Germinal center (tissue), 1 donor: ENCODE measurements at regions not wholly inside any gene's neighbourhood (a gene's known extent, or its start where the extent isn't known, plus 50 kb on each side); places are given as distances from the start of the nearest gene placed in this dataset.
"Not testable (repeated sequence)": the region's sequence is repeated elsewhere in the genome, so short reads cannot be mapped to it uniquely, and the experiment has no call there.

Source experiments
- DNase-seq: peaks from one replicate; pipeline ENCODE4 v3.0.0; 2012; ENCODE audit warnings: mixed read lengths, low spot score

GRCh38 chr18:4536447-4536846 lies 81.3 kb upstream of the DLGAP1 start:
- DNase-seq, result no peak

GRCh38 chr18:4528405-4528804 lies 73.3 kb upstream of the DLGAP1 start:
- no peak for DNase-seq

- DNase-seq, result not testable (repeated sequence)
Measured at GRCh38 chr18:4527826-4528225, 72.7 kb upstream of the DLGAP1 start.

- no peak for DNase-seq
Measured at GRCh38 chr18:4524096-4524495, 69.0 kb upstream of the DLGAP1 start.

- no peak for DNase-seq
Measured at GRCh38 chr18:4511166-4511565, 56.1 kb upstream of the DLGAP1 start.

GRCh38 chr18:4510711-4511110 lies 55.6 kb upstream of the DLGAP1 start:
- no peak for DNase-seq

- no peak for DNase-seq
Measured at GRCh38 chr18:4510160-4510559, 55.1 kb upstream of the DLGAP1 start.
